ENCODE measurements at regions not wholly inside any gene's neighbourhood (a gene's known extent, or its start where the extent isn't known, plus 50 kb on each side); places are given as distances from the start of the nearest gene placed in this dataset.
"Not testable (repeated sequence)": the region's sequence is repeated elsewhere in the genome, so short reads cannot be mapped to it uniquely, and the experiment has no call there.

DNA sequence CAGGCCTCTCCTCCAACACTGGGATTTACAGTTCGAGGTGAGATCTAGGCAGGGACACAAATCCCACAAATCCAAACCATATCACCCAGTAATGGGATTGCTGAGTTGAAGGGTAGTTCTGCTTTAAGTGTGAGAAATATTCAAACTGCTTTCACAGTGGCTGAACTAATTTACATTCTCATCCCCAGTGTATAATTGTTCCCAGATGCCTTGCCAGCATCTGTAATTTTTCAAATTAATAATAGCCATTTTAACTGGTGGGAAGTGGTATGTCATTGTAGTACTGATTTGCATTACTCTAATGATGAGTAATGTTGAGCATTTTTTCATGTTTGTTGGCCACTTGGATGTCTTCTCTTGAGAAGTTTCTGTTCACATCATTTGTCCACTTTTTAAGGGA, 592.8 kb upstream of the GRM3 start:
- Histone ChIP-seq H3K9me3 (peaks cover 0 to 19% (median 4%) of the 10 kb centered on the region in 12 donors), H3K36me3 (no peaks in the 10 kb centered on the region), H3K27ac (no peak overlapping the region), H3K27me3 (no peaks in the 10 kb centered on the region), H3K4me3 (no peak overlapping the region), H3K4me1 (no peaks in the 10 kb centered on the region)
- 39 to 48% (median 44%) methylated on average over 1 of the region's 1 CpG for WGBS, 4 donors
- ATAC-seq, result no peak
- TF ChIP-seq POLR2A (IDR thresholded peaks at IDR 0.05), result no peak
- TF ChIP-seq, protein P1, sequence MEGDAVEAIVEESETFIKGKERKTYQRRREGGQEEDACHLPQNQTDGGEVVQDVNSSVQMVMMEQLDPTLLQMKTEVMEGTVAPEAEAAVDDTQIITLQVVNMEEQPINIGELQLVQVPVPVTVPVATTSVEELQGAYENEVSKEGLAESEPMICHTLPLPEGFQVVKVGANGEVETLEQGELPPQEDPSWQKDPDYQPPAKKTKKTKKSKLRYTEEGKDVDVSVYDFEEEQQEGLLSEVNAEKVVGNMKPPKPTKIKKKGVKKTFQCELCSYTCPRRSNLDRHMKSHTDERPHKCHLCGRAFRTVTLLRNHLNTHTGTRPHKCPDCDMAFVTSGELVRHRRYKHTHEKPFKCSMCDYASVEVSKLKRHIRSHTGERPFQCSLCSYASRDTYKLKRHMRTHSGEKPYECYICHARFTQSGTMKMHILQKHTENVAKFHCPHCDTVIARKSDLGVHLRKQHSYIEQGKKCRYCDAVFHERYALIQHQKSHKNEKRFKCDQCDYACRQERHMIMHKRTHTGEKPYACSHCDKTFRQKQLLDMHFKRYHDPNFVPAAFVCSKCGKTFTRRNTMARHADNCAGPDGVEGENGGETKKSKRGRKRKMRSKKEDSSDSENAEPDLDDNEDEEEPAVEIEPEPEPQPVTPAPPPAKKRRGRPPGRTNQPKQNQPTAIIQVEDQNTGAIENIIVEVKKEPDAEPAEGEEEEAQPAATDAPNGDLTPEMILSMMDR (IDR thresholded peaks at IDR 0.05), result no peak
- no peak for DNase-seq
- intact Hi-C loops (cut with DNase I), result no loop called here

DNA sequence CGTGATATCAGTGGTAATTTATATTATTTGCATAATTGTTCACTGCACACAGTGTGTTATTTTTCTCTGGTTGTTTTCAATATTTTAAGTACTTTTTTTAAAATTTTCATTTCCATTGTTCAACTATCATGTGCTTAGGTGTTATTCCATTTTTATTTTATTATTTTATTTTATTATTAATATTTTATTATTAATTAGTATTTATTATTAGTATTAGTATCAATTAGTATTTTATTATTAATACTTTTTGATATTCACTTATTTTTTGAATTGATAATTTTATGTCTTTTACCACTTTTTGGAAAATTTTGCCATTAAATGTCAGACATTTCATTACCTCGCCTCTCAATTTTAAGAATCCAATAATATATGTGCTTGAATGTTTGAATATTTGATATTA, 593.8 kb upstream of the GRM3 start:
- H3K27ac ChIP-seq, result no peak overlapping the region
- DNase-seq (no peak), ATAC-seq (no peak)
- WGBS, 4 donors, result 73 to 81% (median 75%) methylated on average over 2 of the region's 2 CpGs
- H3K4me1 ChIP-seq, result no peaks in the 10 kb centered on the region
- H3K36me3 ChIP-seq, result no peaks in the 10 kb centered on the region
- H3K27me3 ChIP-seq, result no peaks in the 10 kb centered on the region
- no peak overlapping the region for H3K4me3 ChIP-seq
- intact Hi-C loops (cut with DNase I), result loop anchor here in 1 of 10 donors (5.0 kb wide), 1 partner anchor 497 kb away; no protein-coding TSS in a partner anchor
- peaks cover 0 to 11% (median 1%) of the 10 kb centered on the region in 12 donors for H3K9me3 ChIP-seq
- no peak for TF ChIP-seq POLR2A (IDR thresholded peaks at IDR 0.05)
- TF ChIP-seq, protein P1 (IDR thresholded peaks at IDR 0.05), result no peak

DNA sequence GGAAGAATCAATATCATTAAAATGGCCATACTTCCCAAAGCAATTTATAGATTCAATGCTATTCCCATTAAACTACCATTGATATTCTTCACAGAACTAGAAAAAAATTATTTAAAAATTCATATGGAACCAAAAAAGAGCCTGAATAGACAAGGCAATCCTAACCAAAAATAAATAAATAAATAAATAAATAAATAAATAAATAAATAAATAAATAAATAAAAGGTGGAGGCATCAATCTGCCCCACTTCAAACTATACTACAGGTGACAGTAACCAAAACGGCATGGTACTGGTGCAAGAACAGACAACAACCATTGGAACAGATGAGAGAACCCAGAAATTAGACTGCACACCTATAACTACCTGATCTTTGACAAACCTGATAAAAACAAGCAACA, 598.5 kb upstream of the GRM3 start:
- H3K27me3 ChIP-seq, H3K9me3 ChIP-seq, DNase-seq, ATAC-seq, H3K4me3 ChIP-seq, H3K27ac ChIP-seq, H3K4me1 ChIP-seq, H3K36me3 ChIP-seq: not testable (repeated sequence)
- WGBS, 4 donors, result 86 to 95% (median 91%) methylated on average over 1 of the region's 1 CpG
- intact Hi-C loops (cut with DNase I), result loop anchor here in 1 of 10 donors (5.0 kb wide), 1 partner anchor 502 kb away; no protein-coding TSS in a partner anchor

DNA sequence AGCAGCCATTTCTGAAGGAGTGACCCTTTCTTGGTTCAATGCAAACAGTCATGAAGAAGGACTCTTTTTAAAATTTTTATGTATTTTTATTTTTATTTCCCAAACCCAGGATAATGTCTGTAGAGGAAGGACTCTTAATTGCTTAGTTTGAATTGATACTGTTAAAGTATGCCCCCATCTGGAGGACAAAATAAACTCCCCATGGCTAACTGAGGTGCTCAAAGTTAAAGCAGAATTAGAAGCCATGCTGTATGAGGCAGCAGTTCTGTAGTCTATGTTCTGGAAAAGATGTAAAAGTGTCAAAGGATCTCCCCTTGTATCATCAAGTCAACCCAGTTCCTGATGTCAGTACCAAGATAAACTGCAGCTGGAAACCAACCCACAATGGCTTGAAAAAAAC, 617.9 kb upstream of the GRM3 start:
- ATAC-seq, result no peak

DNA sequence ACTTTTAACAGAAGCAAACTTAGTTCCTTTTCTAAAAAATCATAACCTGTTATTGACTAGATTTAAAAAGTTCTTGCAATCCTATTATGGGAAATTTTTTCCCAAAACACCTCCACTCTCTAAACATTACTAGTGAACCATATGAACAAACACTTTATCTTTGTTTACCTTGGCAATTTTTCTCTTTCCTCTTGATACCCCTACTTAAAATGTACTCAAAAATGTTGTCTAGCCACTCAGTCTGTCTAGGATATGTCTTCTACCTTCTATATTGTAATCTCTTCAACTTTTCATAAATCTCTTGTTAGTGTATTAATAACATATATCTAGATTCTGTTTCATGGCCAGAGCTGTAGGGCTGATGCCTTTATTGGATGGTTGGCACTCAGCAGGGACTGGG, 630.0 kb upstream of the GRM3 start:
- Histone ChIP-seq H3K27me3 (no peaks in the 10 kb centered on the region), H3K4me1 (no peaks in the 10 kb centered on the region), H3K36me3 (no peaks in the 10 kb centered on the region), H3K4me3 (no peak overlapping the region), H3K9me3 (no peaks in the 10 kb centered on the region), H3K27ac (no peak overlapping the region)
- intact Hi-C loops (cut with DNase I), result no loop called here
- TF ChIP-seq, protein P1 (IDR thresholded peaks at IDR 0.05), result no peak
- TF ChIP-seq POLR2A (IDR thresholded peaks at IDR 0.05), result no peak
- DNase-seq, result no peak
- no peak for ATAC-seq

More for the DNA sequence above, 617.9 kb upstream of the GRM3 start:
- Histone ChIP-seq H3K4me1 (no peaks in the 10 kb centered on the region), H3K4me3 (no peak overlapping the region), H3K36me3 (no peaks in the 10 kb centered on the region), H3K9me3 (peaks cover 0 to 7% (median 0%) of the 10 kb centered on the region in 12 donors), H3K27ac (no peak overlapping the region), H3K27me3 (no peaks in the 10 kb centered on the region)
- TF ChIP-seq, protein P1 (IDR thresholded peaks at IDR 0.05), result no peak
- no peak for TF ChIP-seq POLR2A (IDR thresholded peaks at IDR 0.05)
- no peak for DNase-seq
- intact Hi-C loops (cut with DNase I), result no loop called here

All from heart left ventricle (tissue), 16 donors.